Testis (tissue), 2 donors: ENCODE measurements at regions not wholly inside any gene's neighbourhood (a gene's known extent, or its start where the extent isn't known, plus 50 kb on each side); places are given as distances from the start of the nearest gene placed in this dataset.

ENCODE experiments used
- POLR2A ChIP-seq: fragments of 450-650 bp; IDR thresholded peaks from one replicate; pipeline ENCODE4 v1.6.1; 2017; ENCODE audit warnings: antibody characterized with exemption, mild to moderate bottlenecking, moderate library complexity
- TF ChIP-seq, protein P1 (sequence below), 3 experiments: fragments of 450-650 bp in 2 of 3; fragments of 200-600 bp in 1 of 3; sonication (generic) in 1 of 3; IDR thresholded peaks; one replicate each; pipeline ENCODE4 v1.5.1; 2016 to 2019; ENCODE audit warnings: antibody characterized with exemption in 3 of 3, mild to moderate bottlenecking in 2 of 3, moderate library complexity in 1 of 3

DNA sequence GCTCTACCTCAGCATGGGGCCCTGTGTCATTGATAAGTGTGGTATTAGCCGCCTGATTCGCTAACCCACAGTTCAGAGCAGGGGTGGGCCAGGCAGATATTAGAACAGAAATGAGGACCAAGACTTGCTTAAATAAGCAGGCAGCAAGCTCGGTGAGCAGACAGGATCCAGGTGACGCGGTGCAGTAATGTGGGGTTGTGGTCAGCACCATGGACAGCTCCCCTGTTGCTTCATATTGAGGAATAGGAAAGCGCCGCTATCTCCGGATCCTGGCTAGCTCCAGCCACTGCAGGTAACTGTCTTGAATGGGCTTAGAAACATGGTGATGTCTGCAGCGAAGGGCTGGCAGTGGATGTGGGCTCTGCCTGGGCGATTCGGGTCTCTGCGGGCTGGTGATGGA, 51.3 kb upstream of the GPR26 start:
- TF ChIP-seq POLR2A = no peak
- TF ChIP-seq, protein P1, sequence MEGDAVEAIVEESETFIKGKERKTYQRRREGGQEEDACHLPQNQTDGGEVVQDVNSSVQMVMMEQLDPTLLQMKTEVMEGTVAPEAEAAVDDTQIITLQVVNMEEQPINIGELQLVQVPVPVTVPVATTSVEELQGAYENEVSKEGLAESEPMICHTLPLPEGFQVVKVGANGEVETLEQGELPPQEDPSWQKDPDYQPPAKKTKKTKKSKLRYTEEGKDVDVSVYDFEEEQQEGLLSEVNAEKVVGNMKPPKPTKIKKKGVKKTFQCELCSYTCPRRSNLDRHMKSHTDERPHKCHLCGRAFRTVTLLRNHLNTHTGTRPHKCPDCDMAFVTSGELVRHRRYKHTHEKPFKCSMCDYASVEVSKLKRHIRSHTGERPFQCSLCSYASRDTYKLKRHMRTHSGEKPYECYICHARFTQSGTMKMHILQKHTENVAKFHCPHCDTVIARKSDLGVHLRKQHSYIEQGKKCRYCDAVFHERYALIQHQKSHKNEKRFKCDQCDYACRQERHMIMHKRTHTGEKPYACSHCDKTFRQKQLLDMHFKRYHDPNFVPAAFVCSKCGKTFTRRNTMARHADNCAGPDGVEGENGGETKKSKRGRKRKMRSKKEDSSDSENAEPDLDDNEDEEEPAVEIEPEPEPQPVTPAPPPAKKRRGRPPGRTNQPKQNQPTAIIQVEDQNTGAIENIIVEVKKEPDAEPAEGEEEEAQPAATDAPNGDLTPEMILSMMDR (IDR thresholded peaks at IDR 0.05) = no peak
